DND-41 (cell line): ENCODE measurements at regions not wholly inside any gene's neighbourhood (a gene's known extent, or its start where the extent isn't known, plus 50 kb on each side); places are given as distances from the start of the nearest gene placed in this dataset.

Experiments
- ATAC-seq: fragments of 200-7000 bp; cut with Tn5 transposase; 3 replicates; pipeline ENCODE4 v1.9.1; 2021; ENCODE audit warnings: low read depth; ENCODE audit not compliant: insufficient read depth
- DNase-seq: peaks from one replicate; pipeline ENCODE4 v3.0.0-alpha.2; 2020
- H2AFZ ChIP-seq: 2 replicates; pipeline ENCODE4 v1.6.0; 2012; ENCODE audit warnings: low read depth, low read length
- H3K27ac ChIP-seq: 2 replicates; pipeline ENCODE4 v1.5.1; 2012; ENCODE audit warnings: low read length, inconsistent platforms
- H3K27me3 ChIP-seq: fragments of 200-600 bp; sonication (generic); 2 replicates; pipeline ENCODE4 v1.6.0; 2012; ENCODE audit warnings: low read length, mild to moderate bottlenecking, inconsistent platforms; ENCODE audit not compliant: insufficient read depth, poor library complexity
- H3K36me3 ChIP-seq: 2 replicates; pipeline ENCODE4 v1.5.1; 2012; ENCODE audit warnings: low read length, inconsistent platforms; ENCODE audit not compliant: insufficient read depth
- H3K4me1 ChIP-seq: 2 replicates; pipeline ENCODE4 v1.5.1; 2012; ENCODE audit warnings: mild to moderate bottlenecking, low read length; ENCODE audit not compliant: insufficient read depth
- H3K4me2 ChIP-seq: 2 replicates; pipeline ENCODE4 v1.6.0; 2012; ENCODE audit warnings: mild to moderate bottlenecking, moderate library complexity, low read length, inconsistent platforms; ENCODE audit not compliant: insufficient read depth
- H3K4me3 ChIP-seq, 2 experiments: fragments of 200-600 bp in 1 of 2; shearing (Covaris generic) in 1 of 2; 2 replicates each; pipeline ENCODE4 v1.5.1; 2012 to 2016; ENCODE audit warnings: inconsistent platforms in 2 of 2, low read length in 2 of 2, mild to moderate bottlenecking in 2 of 2, low read depth in 1 of 2, moderate library complexity in 1 of 2
- H3K79me2 ChIP-seq: 2 replicates; pipeline ENCODE4 v1.6.0; 2012; ENCODE audit warnings: low read length, inconsistent platforms; ENCODE audit not compliant: insufficient read depth
- H3K9ac ChIP-seq: 2 replicates; pipeline ENCODE4 v1.6.0; 2012; ENCODE audit warnings: low read depth, mild to moderate bottlenecking, inconsistent platforms, low read length, moderate library complexity
- H3K9me3 ChIP-seq: 2 replicates; pipeline ENCODE4 v1.5.1; 2012; ENCODE audit warnings: low read length, moderate library complexity, mild to moderate bottlenecking, inconsistent platforms; ENCODE audit not compliant: insufficient read depth, severe bottlenecking
- H4K20me1 ChIP-seq: 2 replicates; pipeline ENCODE4 v1.6.0; 2012; ENCODE audit warnings: low read length; ENCODE audit not compliant: insufficient read depth
- EZH2 ChIP-seq: IDR thresholded peaks from 3 replicates; pipeline ENCODE4 v1.6.1; 2012; ENCODE audit warnings: borderline replicate concordance, low read depth, mild to moderate bottlenecking, moderate library complexity, low read length, inconsistent platforms; ENCODE audit not compliant: severe bottlenecking
- TF ChIP-seq, protein P1 (sequence below): IDR thresholded peaks from 2 replicates; pipeline ENCODE4 v1.5.1; 2012; ENCODE audit warnings: borderline replicate concordance, low read length, moderate library complexity, mild to moderate bottlenecking; ENCODE audit not compliant: poor library complexity, severe bottlenecking; ENCODE audit errors: extremely low read depth

DNA sequence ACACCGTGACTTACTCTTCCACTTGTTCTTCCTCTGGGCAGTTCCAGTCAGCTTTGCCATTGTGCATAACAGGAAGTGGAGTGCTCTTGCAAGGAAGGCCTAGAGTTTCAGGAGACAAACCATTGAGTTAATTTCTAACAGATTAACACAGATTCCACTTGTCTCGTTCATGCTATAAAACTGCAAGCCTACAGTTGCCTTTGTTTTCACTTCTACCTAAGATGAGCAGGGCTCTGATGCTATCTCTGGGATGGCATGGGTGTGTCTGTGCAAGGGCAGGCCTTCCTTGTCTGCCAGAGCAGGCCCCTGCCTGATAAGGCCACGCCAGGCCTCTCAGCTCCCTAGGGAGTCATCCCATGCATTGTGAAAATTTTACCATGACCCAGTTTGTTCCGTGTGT is 67.7 kb upstream of the PGRMC2 start:
- H3K27ac ChIP-seq = no peak overlapping the region
- DNase-seq = no peak
- no peaks in the 10 kb centered on the region for H3K36me3 ChIP-seq
- no peaks in the 10 kb centered on the region for H4K20me1 ChIP-seq
- H3K79me2 ChIP-seq = no peaks in the 10 kb centered on the region
- ATAC-seq = no peak
- no peak overlapping the region for H3K4me2 ChIP-seq
- H3K9me3 ChIP-seq = no peaks in the 10 kb centered on the region
- no peak overlapping the region for H3K4me3 ChIP-seq
- H2AFZ ChIP-seq = peak overlapping the region; percentile 14; the same call in 1 of the 2 replicates
- TF ChIP-seq, protein P1, sequence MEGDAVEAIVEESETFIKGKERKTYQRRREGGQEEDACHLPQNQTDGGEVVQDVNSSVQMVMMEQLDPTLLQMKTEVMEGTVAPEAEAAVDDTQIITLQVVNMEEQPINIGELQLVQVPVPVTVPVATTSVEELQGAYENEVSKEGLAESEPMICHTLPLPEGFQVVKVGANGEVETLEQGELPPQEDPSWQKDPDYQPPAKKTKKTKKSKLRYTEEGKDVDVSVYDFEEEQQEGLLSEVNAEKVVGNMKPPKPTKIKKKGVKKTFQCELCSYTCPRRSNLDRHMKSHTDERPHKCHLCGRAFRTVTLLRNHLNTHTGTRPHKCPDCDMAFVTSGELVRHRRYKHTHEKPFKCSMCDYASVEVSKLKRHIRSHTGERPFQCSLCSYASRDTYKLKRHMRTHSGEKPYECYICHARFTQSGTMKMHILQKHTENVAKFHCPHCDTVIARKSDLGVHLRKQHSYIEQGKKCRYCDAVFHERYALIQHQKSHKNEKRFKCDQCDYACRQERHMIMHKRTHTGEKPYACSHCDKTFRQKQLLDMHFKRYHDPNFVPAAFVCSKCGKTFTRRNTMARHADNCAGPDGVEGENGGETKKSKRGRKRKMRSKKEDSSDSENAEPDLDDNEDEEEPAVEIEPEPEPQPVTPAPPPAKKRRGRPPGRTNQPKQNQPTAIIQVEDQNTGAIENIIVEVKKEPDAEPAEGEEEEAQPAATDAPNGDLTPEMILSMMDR = no peak
- TF ChIP-seq EZH2 = no peak
- H3K9ac ChIP-seq = no peak overlapping the region
- H3K4me1 ChIP-seq = no peaks in the 10 kb centered on the region
- H3K27me3 ChIP-seq = no peaks in the 10 kb centered on the region

DNA sequence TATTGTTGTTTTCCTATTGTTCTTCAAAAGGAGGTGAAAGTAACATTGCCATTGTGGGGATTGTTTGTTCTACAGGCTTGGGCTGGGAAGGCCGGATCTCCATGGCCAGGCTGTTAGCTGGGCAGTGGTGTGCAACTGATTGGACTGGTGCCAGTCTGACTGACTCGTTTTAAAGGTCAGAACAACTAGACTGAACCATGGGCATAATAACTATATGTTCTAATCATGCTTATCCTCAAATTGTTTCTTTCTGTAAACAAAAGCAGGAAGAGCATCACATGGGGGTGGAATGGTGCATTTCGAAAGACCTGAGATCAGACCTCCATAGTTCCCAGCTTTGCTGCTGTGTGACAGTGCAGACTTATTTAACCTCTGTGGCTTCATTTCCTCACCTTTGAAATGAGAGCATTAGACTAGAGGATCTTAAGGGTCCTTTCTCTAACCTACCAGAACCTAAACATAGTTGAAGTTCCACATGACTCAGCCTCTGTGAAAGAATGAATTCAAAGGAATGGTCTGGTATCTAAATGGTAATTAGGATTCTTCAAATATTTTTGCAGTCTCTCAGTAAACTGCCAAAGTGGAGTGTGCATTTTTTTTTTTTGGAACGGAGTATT is 66.7 kb upstream of the PGRMC2 start:
- H3K27me3 ChIP-seq = no peaks in the 10 kb centered on the region
- DNase-seq (no peak), ATAC-seq (no peak)
- no peak overlapping the region for H2AFZ ChIP-seq
- no peaks in the 10 kb centered on the region for H3K79me2 ChIP-seq
- no peak overlapping the region for H3K4me2 ChIP-seq
- H4K20me1 ChIP-seq = no peaks in the 10 kb centered on the region
- TF ChIP-seq EZH2 = no peak
- TF ChIP-seq, protein P1 = no peak
- no peak overlapping the region for H3K9ac ChIP-seq
- H3K36me3 ChIP-seq = no peaks in the 10 kb centered on the region
- H3K9me3 ChIP-seq = no peaks in the 10 kb centered on the region
- H3K4me1 ChIP-seq = no peaks in the 10 kb centered on the region
- no peak overlapping the region for H3K4me3 ChIP-seq
- no peak overlapping the region for H3K27ac ChIP-seq

DNA sequence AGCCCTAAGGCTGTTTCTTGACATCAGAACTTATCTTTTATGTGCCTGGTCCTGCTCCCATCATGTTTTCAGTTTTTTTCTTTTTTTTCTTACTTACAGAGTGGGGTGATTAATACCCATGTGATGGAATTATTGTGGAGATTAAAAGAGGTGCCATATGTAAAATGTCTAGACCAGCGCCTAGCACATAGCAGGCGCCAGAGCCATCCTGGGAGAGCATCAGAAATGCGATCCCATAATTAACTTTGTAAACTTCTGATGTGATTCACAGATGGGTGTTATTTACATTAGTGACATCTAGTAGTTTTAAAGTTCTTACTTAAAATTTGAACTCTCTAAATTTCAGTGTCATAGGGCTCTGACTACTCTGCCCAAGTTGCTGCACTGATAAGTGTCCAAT is 66.2 kb upstream of the PGRMC2 start:
- no peak overlapping the region for H3K9ac ChIP-seq
- ATAC-seq (no peak), DNase-seq (no peak)
- no peak overlapping the region for H3K4me2 ChIP-seq
- H3K4me1 ChIP-seq = no peaks in the 10 kb centered on the region
- no peaks in the 10 kb centered on the region for H4K20me1 ChIP-seq
- H3K36me3 ChIP-seq = no peaks in the 10 kb centered on the region
- H3K9me3 ChIP-seq = no peaks in the 10 kb centered on the region
- TF ChIP-seq, protein P1 = no peak
- no peak overlapping the region for H2AFZ ChIP-seq
- H3K27ac ChIP-seq = no peak overlapping the region
- no peaks in the 10 kb centered on the region for H3K79me2 ChIP-seq
- no peak overlapping the region for H3K4me3 ChIP-seq
- H3K27me3 ChIP-seq = no peaks in the 10 kb centered on the region

DNA sequence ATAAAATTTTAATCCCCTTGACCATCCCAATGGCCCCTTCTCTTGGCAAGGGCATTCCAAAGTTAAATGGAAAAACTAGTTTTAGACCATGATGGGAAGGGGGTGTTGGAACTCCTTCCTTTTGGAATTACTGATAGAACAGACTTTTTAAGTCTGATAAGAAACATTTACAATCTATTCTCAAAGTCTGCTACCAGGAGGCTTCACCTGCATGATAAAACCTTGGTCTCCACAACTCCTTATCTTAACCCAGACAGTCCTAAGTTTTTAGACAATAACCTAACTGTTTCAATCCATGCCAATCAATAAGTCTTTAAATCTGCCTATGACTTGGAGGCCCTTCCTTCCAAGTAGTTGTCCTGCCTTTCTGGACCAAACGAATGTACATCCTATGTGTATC is 63.9 kb upstream of the PGRMC2 start:
- no peak overlapping the region for H3K27ac ChIP-seq
- no peak overlapping the region for H3K4me3 ChIP-seq
- no peaks in the 10 kb centered on the region for H3K4me1 ChIP-seq
- no peaks in the 10 kb centered on the region for H4K20me1 ChIP-seq
- H3K9ac ChIP-seq = no peak overlapping the region
- H3K79me2 ChIP-seq = no peaks in the 10 kb centered on the region
- DNase-seq (no peak), ATAC-seq (no peak)
- H3K36me3 ChIP-seq = no peaks in the 10 kb centered on the region
- TF ChIP-seq, protein P1 = no peak
- no peak overlapping the region for H3K4me2 ChIP-seq
- H3K9me3 ChIP-seq = no peaks in the 10 kb centered on the region
- no peaks in the 10 kb centered on the region for H3K27me3 ChIP-seq
- no peak overlapping the region for H2AFZ ChIP-seq
